ENCODE measurements at regions not wholly inside any gene's neighbourhood (a gene's known extent, or its start where the extent isn't known, plus 50 kb on each side); places are given as distances from the start of the nearest gene placed in this dataset.

GRCh38 chr4:24702281-24702680, 93.1 kb upstream of the SOD3 start:
- TF ChIP-seq, protein P1, sequence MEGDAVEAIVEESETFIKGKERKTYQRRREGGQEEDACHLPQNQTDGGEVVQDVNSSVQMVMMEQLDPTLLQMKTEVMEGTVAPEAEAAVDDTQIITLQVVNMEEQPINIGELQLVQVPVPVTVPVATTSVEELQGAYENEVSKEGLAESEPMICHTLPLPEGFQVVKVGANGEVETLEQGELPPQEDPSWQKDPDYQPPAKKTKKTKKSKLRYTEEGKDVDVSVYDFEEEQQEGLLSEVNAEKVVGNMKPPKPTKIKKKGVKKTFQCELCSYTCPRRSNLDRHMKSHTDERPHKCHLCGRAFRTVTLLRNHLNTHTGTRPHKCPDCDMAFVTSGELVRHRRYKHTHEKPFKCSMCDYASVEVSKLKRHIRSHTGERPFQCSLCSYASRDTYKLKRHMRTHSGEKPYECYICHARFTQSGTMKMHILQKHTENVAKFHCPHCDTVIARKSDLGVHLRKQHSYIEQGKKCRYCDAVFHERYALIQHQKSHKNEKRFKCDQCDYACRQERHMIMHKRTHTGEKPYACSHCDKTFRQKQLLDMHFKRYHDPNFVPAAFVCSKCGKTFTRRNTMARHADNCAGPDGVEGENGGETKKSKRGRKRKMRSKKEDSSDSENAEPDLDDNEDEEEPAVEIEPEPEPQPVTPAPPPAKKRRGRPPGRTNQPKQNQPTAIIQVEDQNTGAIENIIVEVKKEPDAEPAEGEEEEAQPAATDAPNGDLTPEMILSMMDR (conservative IDR thresholded peaks at IDR 0.05; ENCODE audit: low read length): no peak
- TF ChIP-seq EZH2phosphoT487 (IDR thresholded peaks at IDR 0.05; ENCODE audit: borderline replicate concordance): no peak

All from Loucy (cell line).